Activated effector memory CD4-positive, alpha-beta T cell treated with anti-CD3 and anti-CD28 coated beads, Interleukin-2, amount 50 U/mL, for 16 hours (primary cell): ENCODE measurements at regions not wholly inside any gene's neighbourhood (a gene's known extent, or its start where the extent isn't known, plus 50 kb on each side); places are given as distances from the start of the nearest gene placed in this dataset.

Experiments used
- DNase-seq: peaks from one replicate; pipeline ENCODE4 v3.0.0-alpha.2; 2020

- no peak for DNase-seq
Measured at GRCh38 chr13:21823416-21823815, 152.5 kb downstream of the FGF9 start.

- no peak for DNase-seq
Measured at GRCh38 chr13:21823949-21824348, 153.1 kb downstream of the FGF9 start.

GRCh38 chr13:21825186-21825585 lies 154.3 kb downstream of the FGF9 start:
- no peak for DNase-seq

- no peak for DNase-seq
Measured at GRCh38 chr13:21825801-21826200, 154.9 kb downstream of the FGF9 start.

GRCh38 chr13:21826214-21827015 lies 155.5 kb downstream of the FGF9 start:
- DNase-seq, result no peak

GRCh38 chr13:21831654-21832324 lies 160.9 kb downstream of the FGF9 start:
- no peak for DNase-seq

GRCh38 chr13:21833921-21834320 lies 163.0 kb downstream of the FGF9 start:
- DNase-seq, result no peak

- DNase-seq, result no peak
Measured at GRCh38 chr13:21834521-21834920, 163.6 kb downstream of the FGF9 start.

- no peak for DNase-seq
Measured at GRCh38 chr13:21837288-21837687, 166.4 kb downstream of the FGF9 start.

GRCh38 chr13:21837841-21838551 lies 167.1 kb downstream of the FGF9 start:
- DNase-seq, result no peak

GRCh38 chr13:21846605-21847004 lies 175.7 kb downstream of the FGF9 start:
- no peak for DNase-seq

GRCh38 chr13:21849323-21849722 lies 178.4 kb downstream of the FGF9 start:
- DNase-seq, result no peak

- no peak for DNase-seq
Measured at GRCh38 chr13:21850013-21851006, 179.4 kb downstream of the FGF9 start.

- DNase-seq, result no peak
Measured at GRCh38 chr13:21852043-21852442, 181.2 kb downstream of the FGF9 start.

GRCh38 chr13:21853779-21854178 lies 182.9 kb downstream of the FGF9 start:
- no peak for DNase-seq

- no peak for DNase-seq
Measured at GRCh38 chr13:21868823-21869222, 197.9 kb downstream of the FGF9 start.

GRCh38 chr13:21871382-21871781 lies 200.5 kb downstream of the FGF9 start:
- DNase-seq, result no peak

GRCh38 chr13:21871919-21872318 lies 201.0 kb downstream of the FGF9 start:
- no peak for DNase-seq

- DNase-seq, result no peak
Measured at GRCh38 chr13:21872795-21873194, 201.9 kb downstream of the FGF9 start.

- DNase-seq, result no peak
Measured at GRCh38 chr13:21875116-21875515, 204.2 kb downstream of the FGF9 start.

GRCh38 chr13:21879263-21879914 lies 208.5 kb downstream of the FGF9 start:
- no peak for DNase-seq

GRCh38 chr13:21882766-21883165 lies 211.9 kb downstream of the FGF9 start:
- no peak for DNase-seq
